T-helper 1 cell (primary cell): ENCODE measurements at regions not wholly inside any gene's neighbourhood (a gene's known extent, or its start where the extent isn't known, plus 50 kb on each side); places are given as distances from the start of the nearest gene placed in this dataset.

Experiments used
- DNase-seq, 5 donors: peaks; one replicate each; pipeline ENCODE4 v3.0.0-alpha.2; 2012 to 2020

DNA sequence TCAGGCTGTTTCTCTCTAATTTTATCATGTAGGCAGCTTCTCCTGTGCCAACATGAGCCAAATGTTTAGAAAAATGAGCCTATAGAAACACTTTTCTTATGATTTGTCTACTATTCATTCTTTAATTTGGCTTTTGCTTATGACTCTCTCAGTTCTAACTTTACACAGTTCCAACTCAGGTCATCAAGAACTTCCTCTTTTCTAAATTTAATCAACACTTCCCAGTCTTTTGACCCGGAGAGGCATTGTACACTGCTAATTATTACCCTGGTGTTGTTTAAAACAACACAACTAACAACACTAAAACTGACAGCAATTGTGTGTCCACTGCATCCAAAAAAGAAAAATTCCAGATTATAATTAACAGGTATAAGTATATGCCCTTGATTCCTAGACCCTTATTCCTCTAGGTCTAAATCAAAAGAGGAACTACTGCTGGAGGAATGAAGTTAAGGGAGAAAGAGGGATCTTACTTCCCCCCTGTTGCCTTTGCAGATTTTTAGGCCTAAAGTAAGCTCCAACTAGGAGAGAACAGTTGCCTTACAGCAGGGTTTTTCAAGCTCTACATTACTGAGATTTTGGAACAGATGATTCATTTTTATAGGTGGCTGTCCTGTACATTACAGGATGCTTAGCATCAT is 332.2 kb upstream of the GOLIM4 start:
- DNase-seq = no peak

- no peak for DNase-seq
Observed at GRCh38 chr3:168427156-168427555, 331.4 kb upstream of the GOLIM4 start.

DNA sequence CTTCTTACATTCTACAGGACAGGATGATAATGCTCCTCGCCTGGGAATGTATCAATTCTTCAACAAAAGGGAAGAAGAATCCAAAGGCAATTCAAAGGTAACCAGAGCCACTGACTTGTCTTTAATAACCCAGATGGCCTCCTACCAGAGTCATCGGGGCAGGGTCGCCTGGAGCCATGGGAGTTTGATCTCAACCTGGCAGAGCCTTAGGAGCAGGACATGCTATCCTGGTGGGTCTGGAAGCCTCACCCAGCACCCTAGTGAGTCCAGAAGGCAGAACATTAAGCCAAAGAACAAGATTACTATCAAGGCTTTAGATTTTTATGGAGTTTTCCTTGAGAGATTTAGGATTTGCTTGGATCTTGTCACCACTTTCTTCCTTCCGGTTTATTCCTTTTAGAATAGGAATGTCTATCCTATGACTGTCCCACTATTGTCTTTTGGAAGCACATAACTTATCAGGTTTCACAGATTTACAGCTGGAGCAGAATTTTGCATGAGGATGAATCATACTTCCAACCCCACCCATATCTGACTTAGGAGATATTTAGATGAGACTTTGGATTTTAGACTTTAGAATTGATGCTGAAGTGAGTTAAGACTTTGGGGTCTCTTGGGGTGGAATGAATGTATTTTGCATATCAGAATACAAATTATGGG is 330.3 kb upstream of the GOLIM4 start:
- no peak for DNase-seq

- no peak for DNase-seq
Observed at GRCh38 chr3:168424059-168424734, 328.5 kb upstream of the GOLIM4 start.

GRCh38 chr3:168422843-168423242 is 327.1 kb upstream of the GOLIM4 start:
- no peak for DNase-seq

- DNase-seq = no peak
Observed at GRCh38 chr3:168419091-168419490, 323.4 kb upstream of the GOLIM4 start.

GRCh38 chr3:168417016-168417415 is 321.3 kb upstream of the GOLIM4 start:
- no peak for DNase-seq

DNA sequence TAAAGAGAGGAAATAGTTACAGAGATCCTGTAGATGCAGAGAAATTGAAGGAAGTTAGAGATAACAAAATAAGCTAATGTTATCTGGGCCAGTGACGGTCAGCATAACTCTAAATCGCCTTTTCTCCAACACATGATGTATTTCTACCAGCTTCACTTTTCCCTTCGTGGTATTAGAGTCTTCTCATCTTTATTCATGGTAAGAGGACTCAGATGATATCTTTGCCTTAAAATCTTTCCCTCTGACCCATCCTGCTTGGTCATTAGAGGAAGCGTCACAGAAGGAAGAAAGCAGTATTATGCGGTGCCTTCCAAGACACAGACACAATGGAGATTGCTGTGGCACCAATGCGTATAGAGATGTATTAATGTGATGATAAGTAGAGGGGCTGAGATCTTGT is 320.7 kb upstream of the GOLIM4 start:
- no peak for DNase-seq

- DNase-seq = no peak
Observed at GRCh38 chr3:168414149-168414548, 318.4 kb upstream of the GOLIM4 start.

GRCh38 chr3:168407381-168407780 is 311.7 kb upstream of the GOLIM4 start:
- DNase-seq = no peak

- DNase-seq = no peak
Observed at GRCh38 chr3:168405288-168405687, 309.6 kb upstream of the GOLIM4 start.

- DNase-seq = no peak
Observed at GRCh38 chr3:168398371-168399025, 302.8 kb upstream of the GOLIM4 start.

- no peak for DNase-seq
Observed at GRCh38 chr3:168396861-168397260, 301.1 kb upstream of the GOLIM4 start.

DNA sequence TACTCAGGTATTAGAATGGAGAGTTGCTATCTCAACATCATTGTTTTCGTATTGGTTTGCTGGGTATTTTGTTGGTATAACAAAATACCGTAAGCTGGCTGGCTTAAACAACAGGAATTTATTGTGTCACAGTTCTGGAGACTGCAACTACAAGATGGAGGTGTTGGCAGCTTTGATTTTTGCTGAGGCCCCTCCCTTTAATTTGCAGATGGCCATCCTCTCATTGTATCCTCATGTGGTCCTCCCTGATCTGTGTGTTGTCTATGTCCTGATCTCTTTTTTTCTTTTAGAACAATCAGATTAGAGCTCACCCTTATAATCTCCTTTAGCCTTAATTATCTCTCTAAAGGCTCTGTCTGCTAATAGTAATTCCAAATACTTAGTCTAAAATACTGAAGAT is 299.8 kb upstream of the GOLIM4 start:
- DNase-seq = no peak

GRCh38 chr3:168394439-168394838 is 298.7 kb upstream of the GOLIM4 start:
- DNase-seq = no peak

GRCh38 chr3:168386301-168386700 is 290.6 kb upstream of the GOLIM4 start:
- no peak for DNase-seq

DNA sequence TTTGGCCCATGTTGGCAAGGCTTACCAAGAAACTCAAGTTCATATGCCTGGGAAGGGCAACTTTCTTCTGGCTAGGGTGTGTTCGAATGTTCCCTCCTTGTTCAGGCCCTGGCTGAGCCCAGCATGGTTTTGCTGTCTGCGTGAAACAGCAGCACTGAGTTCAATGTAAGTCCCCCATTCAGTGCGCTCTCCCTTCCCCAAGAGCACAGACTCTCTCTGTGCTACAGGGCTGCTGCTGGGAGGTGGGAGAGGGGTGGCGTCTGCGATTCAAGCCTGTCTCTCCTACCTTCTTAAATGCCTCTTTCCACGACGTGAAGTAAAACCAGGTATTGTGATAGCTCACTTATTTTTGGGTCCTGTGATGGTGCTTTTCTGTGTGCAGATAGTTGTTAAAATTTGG is 289.3 kb upstream of the GOLIM4 start:
- no peak for DNase-seq

DNA sequence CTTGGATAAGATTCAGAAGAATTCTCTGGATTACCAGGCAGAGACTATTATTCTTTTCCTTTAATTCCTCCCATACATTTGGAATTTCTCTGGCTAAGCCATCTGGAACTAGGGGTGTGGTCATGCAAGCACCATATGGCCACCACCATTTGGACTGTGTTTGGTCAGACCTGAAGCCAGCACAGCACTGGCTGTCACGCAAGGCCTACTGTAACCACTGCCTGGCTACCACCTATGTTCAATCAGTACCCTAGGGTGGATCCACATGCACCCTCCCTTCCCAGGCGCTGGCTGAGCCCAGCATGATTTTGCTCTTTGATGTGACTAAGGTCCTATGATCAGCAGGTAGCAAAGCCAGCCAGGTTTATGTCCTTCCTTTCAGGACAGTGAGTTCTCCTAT is 287.8 kb upstream of the GOLIM4 start:
- no peak for DNase-seq

GRCh38 chr3:168371846-168372245 is 276.1 kb upstream of the GOLIM4 start:
- DNase-seq = no peak

- DNase-seq = no peak
Observed at GRCh38 chr3:168364967-168365366, 269.2 kb upstream of the GOLIM4 start.

DNA sequence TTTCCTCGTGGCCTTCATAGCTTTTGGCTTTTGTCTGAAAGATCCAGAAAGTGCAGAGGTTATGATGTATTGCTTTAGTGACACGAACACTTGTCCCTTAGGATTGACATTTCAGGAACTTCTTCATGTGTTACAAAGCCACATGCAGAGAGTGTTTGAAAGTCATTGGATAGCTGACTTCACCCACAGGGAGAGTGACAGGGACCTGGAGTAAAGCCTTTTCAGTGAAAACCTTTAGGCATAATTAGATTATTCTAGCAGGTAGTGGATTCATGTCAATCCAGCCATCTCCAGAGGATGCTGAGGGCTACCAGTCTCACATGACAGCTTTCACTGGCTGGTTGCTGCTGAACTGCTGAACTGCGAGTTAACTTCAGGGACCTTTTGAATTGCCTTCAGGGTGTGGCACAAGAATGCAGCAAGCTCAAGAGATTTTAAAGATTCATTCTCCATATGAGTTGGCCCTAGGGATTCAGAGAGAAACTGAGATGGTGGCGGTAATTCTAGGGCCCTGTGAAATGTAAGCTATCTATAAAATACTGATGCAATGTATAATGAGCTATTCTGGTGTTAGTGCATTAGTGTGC is 267.0 kb upstream of the GOLIM4 start:
- DNase-seq = no peak

GRCh38 chr3:168362156-168362555 is 266.4 kb upstream of the GOLIM4 start:
- DNase-seq = no peak

DNA sequence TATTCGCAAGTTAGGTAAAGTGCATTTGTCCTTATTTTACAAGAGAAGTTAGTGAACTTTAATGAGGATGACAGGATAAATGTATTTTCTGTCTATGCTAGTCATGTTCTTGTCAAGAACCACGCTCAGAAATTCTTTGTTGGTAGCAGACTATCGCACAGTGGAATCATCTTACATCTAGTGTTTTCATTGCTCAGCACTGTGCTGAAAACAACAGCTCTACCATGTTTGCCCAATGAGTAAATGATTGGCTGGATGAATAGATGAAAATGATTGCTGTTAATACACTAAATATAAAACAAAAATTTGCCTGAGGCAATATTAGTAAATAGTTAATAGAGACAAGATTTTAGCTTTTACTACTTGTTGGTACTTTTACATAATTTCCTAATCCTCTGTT is 265.3 kb upstream of the GOLIM4 start:
- no peak for DNase-seq
